GM13976 (cell line): ENCODE measurements at regions not wholly inside any gene's neighbourhood (a gene's known extent, or its start where the extent isn't known, plus 50 kb on each side); places are given as distances from the start of the nearest gene placed in this dataset.
A peak's percentile ranks its signal among the peaks of the same experiment; 100 is the strongest.

Experiments
- DNase-seq: peaks from one replicate; pipeline ENCODE4 v3.0.0; 2012; ENCODE audit warnings: low spot score
- in situ Hi-C: fragments of 300-500 bp; cut with MboI; formaldehyde crosslinking; loops from one replicate; pipeline ENCODE4 v1.12.0; 2022; ENCODE audit warnings: low sequenced_read_pairs, mixed read lengths, inconsistent platforms; ENCODE audit not compliant: unreplicated experiment
- TF ChIP-seq, protein P1 (sequence below): IDR thresholded peaks from 2 replicates; pipeline ENCODE4 v1.5.1; 2012; ENCODE audit warnings: borderline replicate concordance, mild to moderate bottlenecking; ENCODE audit not compliant: insufficient read depth; ENCODE audit errors: extremely low read depth, missing control alignments, control extremely low read depth

DNA sequence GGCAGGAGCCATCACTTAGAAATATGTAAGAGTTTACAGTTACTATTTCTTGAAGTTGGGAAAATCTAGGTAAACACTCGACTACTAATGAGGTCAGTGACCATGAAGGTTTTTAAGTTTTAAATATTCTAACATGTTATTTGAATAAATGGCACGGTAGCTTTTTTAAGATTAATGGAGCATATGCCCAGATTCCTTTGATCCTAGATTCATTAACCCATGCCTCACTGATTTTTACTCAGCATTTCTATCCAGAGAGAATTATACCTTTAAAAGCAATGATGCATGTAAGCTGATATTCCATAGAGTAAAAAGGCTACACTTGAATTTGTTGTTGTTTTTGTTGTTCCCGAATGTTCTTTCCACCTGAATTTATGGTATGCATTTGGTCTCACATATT lies 541.4 kb downstream of the DACH1 start:
- TF ChIP-seq, protein P1, sequence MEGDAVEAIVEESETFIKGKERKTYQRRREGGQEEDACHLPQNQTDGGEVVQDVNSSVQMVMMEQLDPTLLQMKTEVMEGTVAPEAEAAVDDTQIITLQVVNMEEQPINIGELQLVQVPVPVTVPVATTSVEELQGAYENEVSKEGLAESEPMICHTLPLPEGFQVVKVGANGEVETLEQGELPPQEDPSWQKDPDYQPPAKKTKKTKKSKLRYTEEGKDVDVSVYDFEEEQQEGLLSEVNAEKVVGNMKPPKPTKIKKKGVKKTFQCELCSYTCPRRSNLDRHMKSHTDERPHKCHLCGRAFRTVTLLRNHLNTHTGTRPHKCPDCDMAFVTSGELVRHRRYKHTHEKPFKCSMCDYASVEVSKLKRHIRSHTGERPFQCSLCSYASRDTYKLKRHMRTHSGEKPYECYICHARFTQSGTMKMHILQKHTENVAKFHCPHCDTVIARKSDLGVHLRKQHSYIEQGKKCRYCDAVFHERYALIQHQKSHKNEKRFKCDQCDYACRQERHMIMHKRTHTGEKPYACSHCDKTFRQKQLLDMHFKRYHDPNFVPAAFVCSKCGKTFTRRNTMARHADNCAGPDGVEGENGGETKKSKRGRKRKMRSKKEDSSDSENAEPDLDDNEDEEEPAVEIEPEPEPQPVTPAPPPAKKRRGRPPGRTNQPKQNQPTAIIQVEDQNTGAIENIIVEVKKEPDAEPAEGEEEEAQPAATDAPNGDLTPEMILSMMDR, result no peak

DNA sequence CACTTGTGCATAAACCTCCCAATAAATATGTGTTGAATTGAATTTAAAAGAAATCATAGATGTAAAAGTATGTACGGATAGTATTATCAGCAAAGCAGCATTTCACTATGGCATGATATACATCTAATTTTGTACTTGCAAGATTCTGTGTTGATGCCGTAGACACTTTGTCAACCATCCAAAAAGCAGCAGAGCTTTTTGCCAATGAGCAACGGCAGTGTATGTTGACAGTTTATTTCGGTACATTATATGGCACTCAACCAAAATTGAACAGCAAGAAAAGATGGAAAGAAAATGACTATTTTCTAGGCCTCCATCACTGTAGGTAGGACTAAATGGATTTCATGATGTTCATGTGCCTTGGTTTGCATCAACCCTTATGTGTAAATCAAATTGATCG lies 543.7 kb downstream of the DACH1 start:
- DNase-seq, result no peak
- in situ Hi-C loops, result no loop called here
- TF ChIP-seq, protein P1, result no peak

More for the DNA sequence above, 541.4 kb downstream of the DACH1 start:
- in situ Hi-C loops, result no loop called here
- no peak for DNase-seq

DNA sequence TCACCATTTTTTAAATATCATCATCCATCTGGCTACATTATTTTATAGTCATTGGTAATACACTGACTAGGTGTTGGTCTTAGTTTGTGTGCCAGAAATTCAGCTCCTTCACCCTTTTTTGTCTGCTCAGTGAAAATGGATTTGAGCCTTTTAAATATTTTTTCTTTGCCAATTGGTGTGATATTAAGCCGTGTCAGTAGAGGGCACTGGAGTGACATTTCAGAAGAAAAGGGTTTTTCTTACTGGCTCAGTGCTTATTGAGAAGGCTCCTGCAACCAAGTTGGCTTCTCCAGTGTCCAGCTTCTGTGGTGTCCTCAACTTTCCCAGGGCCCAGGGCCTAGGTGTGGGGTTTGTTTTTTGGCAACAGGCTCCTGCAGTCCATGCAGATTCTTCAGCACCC lies 546.6 kb downstream of the DACH1 start:
- no peak for DNase-seq
- TF ChIP-seq, protein P1, result peak; percentile 38
- in situ Hi-C loops, result no loop called here

DNA sequence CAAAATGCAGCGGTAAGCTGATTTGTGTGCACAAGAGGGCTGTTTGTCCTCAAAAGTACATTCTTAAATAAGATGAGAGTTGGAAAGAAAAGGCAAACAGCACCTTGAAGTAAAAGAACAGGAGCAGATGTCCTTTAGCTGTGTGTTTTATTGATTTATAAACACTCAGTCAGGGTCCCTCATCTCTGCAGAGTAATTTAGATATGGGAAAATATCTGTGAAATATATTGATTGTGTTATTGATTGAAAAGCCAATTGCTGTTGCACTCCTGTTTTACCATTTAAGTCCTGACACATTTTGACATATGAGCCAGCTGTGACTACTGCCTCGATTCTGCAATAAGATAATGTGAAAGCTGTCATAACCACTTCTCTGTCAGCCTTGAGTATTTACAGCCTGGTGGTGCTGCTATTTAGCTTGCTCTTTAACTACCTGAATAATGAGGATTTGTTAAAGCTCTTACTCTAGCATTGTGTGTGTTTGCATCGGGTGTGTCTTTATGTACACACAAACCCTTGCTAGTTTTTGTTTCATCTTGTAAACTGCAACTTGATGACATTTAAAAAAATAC lies 550.1 kb downstream of the DACH1 start:
- TF ChIP-seq, protein P1, result no peak
- in situ Hi-C loops, result no loop called here
- no peak for DNase-seq

DNA sequence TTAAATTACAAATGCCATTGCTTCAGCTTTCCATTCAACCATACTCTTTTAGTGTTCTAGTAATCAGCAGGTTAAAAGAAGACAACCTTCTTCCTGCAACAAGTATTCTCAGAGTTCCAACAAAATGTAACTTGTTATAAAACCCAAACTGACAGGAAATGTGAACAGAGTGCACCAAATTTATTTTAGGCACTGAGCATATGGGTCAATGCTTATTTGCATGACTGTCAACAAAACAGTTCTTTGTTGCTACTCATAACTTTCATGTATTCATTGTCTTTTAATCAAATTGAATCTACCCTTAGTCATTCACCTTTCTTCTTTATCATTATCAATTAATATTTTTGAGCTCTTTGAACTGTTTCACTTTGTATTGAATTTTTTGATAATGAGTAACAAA lies 554.1 kb downstream of the DACH1 start:
- no peak for DNase-seq
- in situ Hi-C loops, result no loop called here
- TF ChIP-seq, protein P1, result no peak

DNA sequence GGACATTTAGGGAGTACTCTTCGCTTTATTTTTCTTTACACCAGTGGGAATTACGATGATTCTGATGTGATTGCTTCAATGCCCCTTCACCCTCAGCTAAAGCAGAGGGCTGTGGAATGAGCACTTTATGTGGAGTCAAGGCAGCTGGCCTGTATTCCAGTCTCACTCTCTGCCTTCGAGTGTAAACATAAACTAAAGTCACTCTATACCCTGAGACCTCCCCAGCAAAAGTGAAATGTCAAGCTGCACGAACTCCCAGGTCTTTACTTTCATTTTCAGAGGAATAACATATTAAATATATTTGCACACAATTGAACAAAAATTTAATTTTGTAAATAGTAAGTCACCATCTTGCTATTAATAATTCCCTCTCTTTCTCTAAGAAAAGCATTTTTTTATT lies 557.1 kb downstream of the DACH1 start:
- in situ Hi-C loops, result no loop called here
- DNase-seq, result no peak
- TF ChIP-seq, protein P1, result no peak
